CD4-positive, alpha-beta T cell treated with Interleukin-10 for 1 hour (primary cell): ENCODE measurements at regions not wholly inside any gene's neighbourhood (a gene's known extent, or its start where the extent isn't known, plus 50 kb on each side); places are given as distances from the start of the nearest gene placed in this dataset.
"Not testable (repeated sequence)": the region's sequence is repeated elsewhere in the genome, so short reads cannot be mapped to it uniquely, and the experiment has no call there.

ENCODE experiments used
- DNase-seq: peaks from one replicate; pipeline ENCODE4 v3.0.0-alpha.2; 2020

- no peak for DNase-seq
Measured at GRCh38 chr7:9082203-9082602, 648.8 kb downstream of the NXPH1 start.

GRCh38 chr7:9083837-9084236 is 650.4 kb downstream of the NXPH1 start:
- DNase-seq: no peak

- DNase-seq: no peak
Measured at GRCh38 chr7:9091282-9091681, 657.9 kb downstream of the NXPH1 start.

GRCh38 chr7:9097565-9098060 is 664.2 kb downstream of the NXPH1 start:
- DNase-seq: no peak

GRCh38 chr7:9100289-9100688 is 666.9 kb downstream of the NXPH1 start:
- DNase-seq: no peak

GRCh38 chr7:9102846-9103245 is 669.4 kb downstream of the NXPH1 start:
- no peak for DNase-seq

- DNase-seq: no peak
Measured at GRCh38 chr7:9106747-9107146, 673.3 kb downstream of the NXPH1 start.

GRCh38 chr7:9120331-9120730 is 686.9 kb downstream of the NXPH1 start:
- no peak for DNase-seq

GRCh38 chr7:9124320-9124719 is 690.9 kb downstream of the NXPH1 start:
- no peak for DNase-seq

- DNase-seq: no peak
Measured at GRCh38 chr7:9125246-9125645, 691.8 kb downstream of the NXPH1 start.

- DNase-seq: no peak
Measured at GRCh38 chr7:9127901-9128300, 694.5 kb downstream of the NXPH1 start.

- no peak for DNase-seq
Measured at GRCh38 chr7:9148687-9149086, 715.3 kb downstream of the NXPH1 start.

GRCh38 chr7:9149499-9150082 is 716.2 kb downstream of the NXPH1 start:
- DNase-seq: no peak

- not testable (repeated sequence) for DNase-seq
Measured at GRCh38 chr7:9163691-9164090, 730.3 kb downstream of the NXPH1 start.

- DNase-seq: no peak
Measured at GRCh38 chr7:9175871-9176270, 742.5 kb downstream of the NXPH1 start.

GRCh38 chr7:9181356-9181755 is 747.9 kb downstream of the NXPH1 start:
- no peak for DNase-seq

GRCh38 chr7:9186730-9187129 is 753.3 kb downstream of the NXPH1 start:
- no peak for DNase-seq

- DNase-seq: no peak
Measured at GRCh38 chr7:9189703-9190102, 756.3 kb downstream of the NXPH1 start.

- DNase-seq: no peak
Measured at GRCh38 chr7:9192969-9193368, 759.6 kb downstream of the NXPH1 start.

GRCh38 chr7:9200626-9201025 is 767.2 kb downstream of the NXPH1 start:
- DNase-seq: no peak

- no peak for DNase-seq
Measured at GRCh38 chr7:9201928-9202327, 768.5 kb downstream of the NXPH1 start.

- DNase-seq: no peak
Measured at GRCh38 chr7:9204571-9204970, 771.2 kb downstream of the NXPH1 start.

- DNase-seq: no peak
Measured at GRCh38 chr7:9210114-9210513, 776.7 kb downstream of the NXPH1 start.

GRCh38 chr7:9217204-9217603 is 783.8 kb downstream of the NXPH1 start:
- DNase-seq: no peak

- DNase-seq: no peak
Measured at GRCh38 chr7:9226500-9226899, 793.1 kb downstream of the NXPH1 start.
